K562 (cell line): ENCODE measurements at regions not wholly inside any gene's neighbourhood (a gene's known extent, or its start where the extent isn't known, plus 50 kb on each side); places are given as distances from the start of the nearest gene placed in this dataset.

Source experiments
- ATAC-seq: fragments of 200-7000 bp; cut with Tn5 transposase; 3 replicates; pipeline ENCODE4 v1.9.1; 2020; ENCODE audit warnings: moderate library complexity
- BruUV-seq: library from RNA; stranded (reverse); fragments of 400-500 nt; replicated peaks from 2 replicates; lab custom pipeline; 2021; lab: Mats Ljungman, UMichigan
- CTCF ChIA-PET: fragments of 300-600 bp; formaldehyde crosslinking; extraction: SDS; loops from one replicate; lab custom pipeline; 2021; ENCODE audit warnings: low intra/inter-chr PET ratio; lab: Yijun Ruan, JAX
- POLR2A ChIA-PET: fragments of 300-600, 350-650 bp; sonication (Branson Sonifier 250); formaldehyde crosslinking; extraction: SDS; loops from one replicate; lab custom pipeline; 2021; ENCODE audit warnings: antibody characterized with exemption, inconsistent platforms; lab: Yijun Ruan, JAX
- DNase-seq, 4 experiments: peaks; one replicate each; pipeline versions ENCODE4 v3.0.0 to v3.0.0-alpha.2; 2011 to 2018; ENCODE audit warnings: low spot score in 3 of 4, mixed read lengths in 3 of 4; ENCODE audit errors: extremely low read depth in 1 of 4
- FAIRE-seq: peaks from 2 replicates; lab custom pipeline; 2011; peaks lifted over from hg19 to GRCh38; lab: Jason Lieb, UNC
- H2AFZ ChIP-seq: 2 replicates; pipeline ENCODE4 v1.6.0; 2011; ENCODE audit warnings: low read depth, low read length, control low read depth, inconsistent platforms
- H3K27ac ChIP-seq: fragments of 200-600 bp; 3 replicates; pipeline ENCODE4 v1.8.0; 2011; ENCODE audit warnings: low read depth, mild to moderate bottlenecking, control low read depth, inconsistent platforms, low read length, moderate library complexity, mixed read lengths; ENCODE audit errors: extremely low read depth
- H3K27me3 ChIP-seq, 2 experiments: fragments of 300-600 bp in 1 of 2; 2 replicates in 1 of 2; 3 replicates in 1 of 2; pipeline versions ENCODE4 v1.6.0 to v1.8.0; 2011; ENCODE audit warnings: inconsistent platforms in 2 of 2, low read length in 2 of 2, mild to moderate bottlenecking in 1 of 2, mixed read lengths in 1 of 2, moderate library complexity in 1 of 2; ENCODE audit not compliant: control insufficient read depth in 2 of 2, insufficient read depth in 2 of 2
- H3K36me3 ChIP-seq: fragments of 300-600 bp; 3 replicates; pipeline ENCODE4 v1.8.0; 2011; ENCODE audit warnings: mild to moderate bottlenecking, low read length, inconsistent platforms; ENCODE audit not compliant: control insufficient read depth, insufficient read depth
- H3K4me1 ChIP-seq, 2 experiments: fragments of 200-600 bp in 1 of 2; replicated peaks in 1 of 2; 2 replicates in 1 of 2; 3 replicates in 1 of 2; pipeline versions ENCODE4 v1.5.1 to v1.8.0; 2011; ENCODE audit warnings: inconsistent platforms in 2 of 2, low read length in 2 of 2, mild to moderate bottlenecking in 1 of 2, mixed read lengths in 1 of 2, moderate library complexity in 1 of 2; ENCODE audit not compliant: control insufficient read depth in 2 of 2, insufficient read depth in 2 of 2
- H3K4me2 ChIP-seq: 2 replicates; pipeline ENCODE4 v1.6.1; 2011; ENCODE audit warnings: low read length, control low read depth, inconsistent platforms, mixed read lengths; ENCODE audit not compliant: insufficient read depth
- H3K4me3 ChIP-seq: fragments of 200-600 bp; sonication (generic), shearing (Covaris generic); 2 replicates; pipeline ENCODE4 v1.5.1; 2016; ENCODE audit warnings: control low read depth, inconsistent platforms
- H3K79me2 ChIP-seq: fragments of 200-600 bp; 3 replicates; pipeline ENCODE4 v1.8.0; 2011; ENCODE audit warnings: low read length, inconsistent platforms; ENCODE audit not compliant: control insufficient read depth, insufficient read depth
- H3K9ac ChIP-seq, 2 experiments: 2 replicates each; pipeline versions ENCODE4 v1.6.0 to v1.6.1; 2011; ENCODE audit warnings: low read depth in 2 of 2, low read length in 2 of 2, control low read depth in 1 of 2, inconsistent platforms in 1 of 2, mild to moderate bottlenecking in 1 of 2, mixed read lengths in 1 of 2; ENCODE audit not compliant: insufficient read depth in 1 of 2
- H3K9me1 ChIP-seq: one replicate; pipeline ENCODE4 v1.6.0; 2011; ENCODE audit warnings: inconsistent platforms, mild to moderate bottlenecking, low read length, moderate library complexity; ENCODE audit not compliant: control insufficient read depth, insufficient read depth
- H3K9me3 ChIP-seq: replicated peaks from 2 replicates; pipeline ENCODE4 v1.5.1; 2011; ENCODE audit warnings: low read depth, low read length, inconsistent platforms; ENCODE audit not compliant: control insufficient read depth, insufficient read depth
- H4K20me1 ChIP-seq: replicated peaks from 2 replicates; pipeline ENCODE4 v1.6.1; 2011; ENCODE audit warnings: low read length, inconsistent platforms, mixed read lengths; ENCODE audit not compliant: control insufficient read depth, insufficient read depth
- BHLHE40 ChIP-seq: IDR thresholded peaks from 2 replicates; pipeline ENCODE4 v1.6.1; 2011; ENCODE audit warnings: low read length, improper control_type of control experiment
- CEBPB ChIP-seq: fragments of 450-650 bp; IDR thresholded peaks from 2 replicates; pipeline ENCODE4 v1.6.1; 2016; ENCODE audit warnings: missing genetic modification characterization, missing compliant biosample characterization
- GATAD2B ChIP-seq: fragments of 450-650 bp; IDR thresholded peaks from 2 replicates; pipeline ENCODE4 v1.6.1; 2017; ENCODE audit warnings: mild to moderate bottlenecking, borderline replicate concordance
- HNRNPK ChIP-seq: fragments of 200-400 bp; formaldehyde crosslinking; IDR thresholded peaks from one replicate; pipeline ENCODE4 v1.6.1; 2018; ENCODE audit warnings: mild to moderate bottlenecking, low read depth, low read length; ENCODE audit not compliant: poor library complexity, severe bottlenecking
- LCOR ChIP-seq: sonication (generic); formaldehyde crosslinking; IDR thresholded peaks from 2 replicates; pipeline ENCODE4 v1.8.0; 2022; ENCODE audit warnings: mild to moderate bottlenecking, missing genetic modification reagents
- POLR2H ChIP-seq: IDR thresholded peaks from 2 replicates; pipeline ENCODE4 v1.6.1; 2016; ENCODE audit warnings: missing genetic modification characterization, low read depth, mild to moderate bottlenecking, control low read depth, missing compliant biosample characterization, moderate library complexity
- PRMT5 ChIP-seq: sonication (generic); formaldehyde crosslinking; IDR thresholded peaks from 2 replicates; pipeline ENCODE4 v1.5.0; 2020; ENCODE audit warnings: missing genetic modification reagents
- RBM14 ChIP-seq: fragments of 200-400 bp; formaldehyde crosslinking; IDR thresholded peaks from 2 replicates; pipeline ENCODE4 v1.6.1; 2018; ENCODE audit warnings: low read depth, mild to moderate bottlenecking, low read length, moderate library complexity, borderline replicate concordance; ENCODE audit not compliant: insufficient read depth
- ZBTB1 ChIP-seq: sonication (generic); formaldehyde crosslinking; IDR thresholded peaks from 2 replicates; pipeline ENCODE4 v1.8.1; 2023; ENCODE audit warnings: missing genetic modification reagents, low read depth, mild to moderate bottlenecking, borderline replicate concordance
- ZNF224 ChIP-seq: sonication (generic); formaldehyde crosslinking; IDR thresholded peaks from 2 replicates; pipeline ENCODE4 v1.8.0; 2022; ENCODE audit warnings: mild to moderate bottlenecking, missing genetic modification reagents
- WGBS: fragments of 100-300 bp; shearing (Covaris generic); methylation state at CpG from one replicate; pipeline ENCODE4 v1.1.6; 2016; ENCODE audit warnings: low coverage, mixed read lengths; ENCODE audit not compliant: insufficient coverage; ENCODE audit errors: missing lambda C conversion rate; 5-methylcytosine and 5-hydroxymethylcytosine counted together
- in situ Hi-C: fragments of 300-500 bp; cut with MboI; formaldehyde crosslinking; loops from 4 replicates; pipeline ENCODE4 v1.15.0; 2018; ENCODE audit warnings: inconsistent platforms, mixed read lengths
- intact Hi-C: fragments of 100-400 bp; cut with micrococcal nuclease; formaldehyde crosslinking; loops from 2 replicates; pipeline ENCODE4 v1.14.2; 2022
- TF ChIP-seq, protein P1 (sequence below): fragments of 450-650 bp; formaldehyde crosslinking; IDR thresholded peaks from 2 replicates; pipeline ENCODE4 v1.4.0; 2020; ENCODE audit warnings: mild to moderate bottlenecking, moderate library complexity
- TF ChIP-seq, protein P2 (sequence below): IDR thresholded peaks from 3 replicates; pipeline ENCODE4 v1.6.1; 2011; ENCODE audit warnings: borderline replicate concordance, mild to moderate bottlenecking; ENCODE audit not compliant: insufficient read length, insufficient read depth

DNA sequence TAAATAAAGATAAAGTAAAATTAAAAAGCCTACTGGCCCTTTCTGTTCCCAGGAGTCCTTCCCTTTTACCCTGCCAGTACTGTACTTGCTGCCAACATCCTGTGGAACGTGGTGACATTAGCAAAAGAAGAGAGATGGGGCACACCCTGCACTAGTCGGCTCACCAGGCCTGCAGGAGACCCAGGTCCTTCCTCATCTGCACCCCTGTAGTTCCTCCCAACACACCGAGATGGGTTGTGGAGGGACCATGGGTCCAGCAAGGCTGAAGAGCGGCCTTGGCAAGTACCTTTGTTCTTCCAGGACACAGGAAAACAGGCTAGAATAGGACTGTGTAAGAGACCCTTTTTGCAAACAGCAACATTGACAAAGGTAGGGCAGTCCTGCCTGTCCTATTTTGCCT is 98.7 kb upstream of the TMPRSS2 start (continued):
- TF ChIP-seq POLR2H (tag) (no peak), CEBPB (no peak)

DNA sequence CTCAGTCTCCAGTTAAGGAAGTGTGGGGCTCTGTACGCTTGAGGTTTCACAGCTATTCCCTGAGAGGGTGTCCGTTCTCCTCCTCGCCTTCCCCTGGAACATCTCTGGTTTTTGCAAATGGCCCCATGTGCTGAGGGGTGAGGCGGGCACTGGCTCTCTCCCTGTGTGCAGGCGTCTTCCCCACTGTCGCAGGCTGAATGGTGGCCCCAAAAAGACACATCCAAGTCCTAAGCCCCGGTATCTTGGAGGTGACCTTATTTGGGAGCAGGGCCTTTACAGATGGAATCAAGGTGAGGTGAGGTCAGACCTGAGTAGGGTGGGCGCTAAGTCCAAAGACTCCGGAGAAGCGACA is 98.0 kb upstream of the TMPRSS2 start:
- ATAC-seq (no peak), DNase-seq (no peak)
- Histone ChIP-seq H3K4me2 (no peak overlapping the region), H4K20me1 (no peaks in the 10 kb centered on the region; the same call in none of the 2 replicates), H3K9me3 (no peaks in the 10 kb centered on the region), H3K79me2 (no peaks in the 10 kb centered on the region), H3K27me3 (peaks cover 17 to 52% of the 10 kb centered on the region in 2 experiments)
- ChIA-PET CTCF (no interaction called here), POLR2A (no interaction called here)
- WGBS, result 0% methylated on average over 10 of the region's 10 CpGs
- intact Hi-C loops, result no loop called here
- in situ Hi-C loops, result no loop called here
- TF ChIP-seq ZBTB1 (CRISPR knock-in tag) (no peak), GATAD2B (no peak), ZNF224 (CRISPR knock-in tag) (no peak), LCOR (CRISPR knock-in tag) (no peak), PRMT5 (CRISPR knock-in tag) (no peak), HNRNPK (no peak), RBM14 (no peak), BHLHE40 (no peak)
- TF ChIP-seq, protein P1, sequence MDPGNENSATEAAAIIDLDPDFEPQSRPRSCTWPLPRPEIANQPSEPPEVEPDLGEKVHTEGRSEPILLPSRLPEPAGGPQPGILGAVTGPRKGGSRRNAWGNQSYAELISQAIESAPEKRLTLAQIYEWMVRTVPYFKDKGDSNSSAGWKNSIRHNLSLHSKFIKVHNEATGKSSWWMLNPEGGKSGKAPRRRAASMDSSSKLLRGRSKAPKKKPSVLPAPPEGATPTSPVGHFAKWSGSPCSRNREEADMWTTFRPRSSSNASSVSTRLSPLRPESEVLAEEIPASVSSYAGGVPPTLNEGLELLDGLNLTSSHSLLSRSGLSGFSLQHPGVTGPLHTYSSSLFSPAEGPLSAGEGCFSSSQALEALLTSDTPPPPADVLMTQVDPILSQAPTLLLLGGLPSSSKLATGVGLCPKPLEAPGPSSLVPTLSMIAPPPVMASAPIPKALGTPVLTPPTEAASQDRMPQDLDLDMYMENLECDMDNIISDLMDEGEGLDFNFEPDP (CRISPR knock-in tag), result no peak
- TF ChIP-seq, protein P2, sequence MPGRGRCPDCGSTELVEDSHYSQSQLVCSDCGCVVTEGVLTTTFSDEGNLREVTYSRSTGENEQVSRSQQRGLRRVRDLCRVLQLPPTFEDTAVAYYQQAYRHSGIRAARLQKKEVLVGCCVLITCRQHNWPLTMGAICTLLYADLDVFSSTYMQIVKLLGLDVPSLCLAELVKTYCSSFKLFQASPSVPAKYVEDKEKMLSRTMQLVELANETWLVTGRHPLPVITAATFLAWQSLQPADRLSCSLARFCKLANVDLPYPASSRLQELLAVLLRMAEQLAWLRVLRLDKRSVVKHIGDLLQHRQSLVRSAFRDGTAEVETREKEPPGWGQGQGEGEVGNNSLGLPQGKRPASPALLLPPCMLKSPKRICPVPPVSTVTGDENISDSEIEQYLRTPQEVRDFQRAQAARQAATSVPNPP, result no peak
- TF ChIP-seq, all 486 proteins: peak for 0
- H2AFZ ChIP-seq, result no peak overlapping the region
- BruUV-seq, result no TSS peak
- no peak overlapping the region for H3K4me3 ChIP-seq
- no peak overlapping the region for H3K27ac ChIP-seq
- H3K9ac ChIP-seq, result no peak overlapping the region
- peaks cover 0 to 4% of the 10 kb centered on the region in 2 experiments; a peak in 1 of 5 replicates for H3K4me1 ChIP-seq
- no peak for FAIRE-seq
- H3K36me3 ChIP-seq, result no peaks in the 10 kb centered on the region
- H3K9me1 ChIP-seq, result no peaks in the 10 kb centered on the region
